ENCODE measurements at regions not wholly inside any gene's neighbourhood (a gene's known extent, or its start where the extent isn't known, plus 50 kb on each side); places are given as distances from the start of the nearest gene placed in this dataset.

DNA sequence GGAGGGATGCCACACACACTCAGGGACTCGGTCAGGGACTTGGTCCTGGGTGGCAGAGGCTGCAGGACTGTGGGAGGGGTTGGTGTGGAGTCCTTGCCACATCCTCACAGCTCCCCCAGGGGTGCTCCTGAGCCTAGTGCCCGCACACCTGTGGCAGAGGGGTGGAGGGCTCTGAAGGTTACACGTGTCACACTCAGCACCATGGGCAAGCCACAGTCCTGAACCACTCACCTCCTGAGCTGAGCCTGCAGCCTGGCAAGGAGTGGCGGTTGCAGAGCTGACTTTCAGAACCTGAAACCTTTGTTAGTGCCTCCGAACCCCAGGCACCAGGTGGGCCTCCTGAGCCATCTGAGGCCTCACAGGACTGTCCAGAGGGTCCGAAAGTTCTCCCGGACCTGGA is 249.2 kb upstream of the C1orf174 start:
- Histone ChIP-seq H3K27ac (no peak overlapping the region), H3K4me1 (replicated peaks in 1 of 2) (peaks cover 12 to 17% of the 10 kb centered on the region in 2 donors), H3K4me3 (no peak overlapping the region)
- ATAC-seq (replicated peaks in 6 of 8), result no peak
- in situ Hi-C loops (cut with MboI; ENCODE audit: low pct_unique_long_range_greater_than_20kb in 2 of 9, low sequenced_read_pairs in 9 of 9, unreplicated experiment in 9 of 9), result no loop called here
- 0 to 85% (median 52%) methylated on average over 1 to 6 of the region's 7 CpGs; no CpG with 5 or more reads in 4 of the 10 experiments for WGBS, 10 experiments

DNA sequence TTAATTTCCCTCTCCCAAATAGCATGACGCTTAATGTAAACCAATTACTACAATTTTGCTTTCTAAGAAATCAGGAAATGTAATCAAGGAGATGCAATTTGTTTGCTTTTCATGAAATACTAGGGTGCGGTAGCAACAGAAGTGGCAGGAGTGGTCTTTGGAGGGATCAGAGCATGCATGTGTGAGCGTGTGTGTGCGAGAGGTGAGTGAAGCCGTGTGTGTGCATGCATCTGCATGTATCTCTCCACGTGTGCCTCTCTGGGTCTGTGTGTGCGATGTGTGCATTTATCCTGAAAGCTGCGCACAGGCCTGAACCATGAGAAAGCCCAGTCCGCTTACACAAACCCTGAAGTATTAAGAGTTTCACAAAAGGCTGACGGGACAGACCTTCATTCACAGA is 249.8 kb upstream of the C1orf174 start:
- 20 to 100% (median 70%) methylated on average over 1 to 10 of the region's 10 CpGs; no CpG with 5 or more reads in 1 of the 10 experiments for WGBS, 10 experiments
- Histone ChIP-seq H3K4me1 (replicated peaks in 1 of 2) (peaks cover 12 to 17% of the 10 kb centered on the region in 2 donors), H3K4me3 (no peak overlapping the region), H3K27ac (no peak overlapping the region)
- in situ Hi-C loops (cut with MboI; ENCODE audit: low pct_unique_long_range_greater_than_20kb in 2 of 9, low sequenced_read_pairs in 9 of 9, unreplicated experiment in 9 of 9), result no loop called here
- ATAC-seq (replicated peaks in 6 of 8), result peak in 4 of 8 experiments; percentile 20 to 41 (median 32)

DNA sequence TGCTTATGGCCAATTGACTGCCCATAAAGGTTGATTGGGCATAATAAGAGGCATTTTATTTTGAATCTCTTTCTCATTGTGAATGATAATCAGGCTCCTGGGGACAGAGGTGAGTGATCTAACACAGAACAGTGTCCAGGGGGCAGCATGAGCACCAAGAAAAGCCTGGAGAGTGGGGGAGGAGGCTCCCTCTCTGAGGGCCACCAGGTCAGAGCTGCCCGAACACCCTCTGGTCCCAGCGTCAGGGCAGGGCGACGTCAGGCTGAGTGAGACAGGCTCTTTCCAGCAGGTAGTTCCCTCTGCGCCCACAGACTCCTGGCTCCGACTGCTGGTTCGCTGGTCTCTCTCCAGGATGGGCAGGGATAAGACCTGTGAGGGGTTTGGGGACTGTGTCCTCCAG is 250.2 kb upstream of the C1orf174 start:
- in situ Hi-C loops (cut with MboI; ENCODE audit: low pct_unique_long_range_greater_than_20kb in 2 of 9, low sequenced_read_pairs in 9 of 9, unreplicated experiment in 9 of 9), result no loop called here
- peak in 4 of 8 experiments; percentile 67 to 93 (median 82) for ATAC-seq (replicated peaks in 6 of 8)
- Histone ChIP-seq H3K4me3 (no peak overlapping the region), H3K27ac (no peak overlapping the region), H3K4me1 (replicated peaks in 1 of 2) (peaks cover 12 to 17% of the 10 kb centered on the region in 2 donors)
- WGBS, 10 experiments, result 31 to 60% methylated on average over 1 to 5 of the region's 7 CpGs; no CpG with 5 or more reads in 8 of the 10 experiments

DNA sequence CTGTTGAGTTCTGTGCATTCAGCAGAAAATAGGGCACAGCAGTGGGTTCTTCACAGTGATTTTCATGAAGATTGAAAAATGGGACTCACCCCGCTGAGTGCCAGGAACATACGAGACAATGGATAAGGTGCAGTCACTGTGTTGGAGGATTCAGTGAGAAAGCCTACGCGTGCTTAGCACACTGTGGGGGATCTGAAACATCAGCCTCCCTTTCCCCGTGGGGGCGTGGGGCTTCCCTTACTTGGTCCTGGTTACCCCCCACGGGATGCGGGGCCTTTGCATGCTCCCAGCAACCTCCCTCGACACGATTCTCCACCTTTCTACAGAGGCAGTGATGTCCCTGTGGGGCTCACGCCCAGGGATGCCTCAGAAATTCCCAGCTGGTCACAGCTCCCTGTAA is 252.2 kb upstream of the C1orf174 start:
- 10 to 82% (median 64%) methylated on average over 2 to 9 of the region's 11 CpGs; no CpG with 5 or more reads in 4 of the 10 experiments for WGBS, 10 experiments
- ATAC-seq (replicated peaks in 6 of 8), result no peak
- H3K27ac ChIP-seq, result no peak overlapping the region
- no peak overlapping the region for H3K4me3 ChIP-seq
- in situ Hi-C loops (cut with MboI; ENCODE audit: low pct_unique_long_range_greater_than_20kb in 2 of 9, low sequenced_read_pairs in 9 of 9, unreplicated experiment in 9 of 9), result no loop called here
- peaks cover 11 to 16% of the 10 kb centered on the region in 2 donors for H3K4me1 ChIP-seq (replicated peaks in 1 of 2)

DNA sequence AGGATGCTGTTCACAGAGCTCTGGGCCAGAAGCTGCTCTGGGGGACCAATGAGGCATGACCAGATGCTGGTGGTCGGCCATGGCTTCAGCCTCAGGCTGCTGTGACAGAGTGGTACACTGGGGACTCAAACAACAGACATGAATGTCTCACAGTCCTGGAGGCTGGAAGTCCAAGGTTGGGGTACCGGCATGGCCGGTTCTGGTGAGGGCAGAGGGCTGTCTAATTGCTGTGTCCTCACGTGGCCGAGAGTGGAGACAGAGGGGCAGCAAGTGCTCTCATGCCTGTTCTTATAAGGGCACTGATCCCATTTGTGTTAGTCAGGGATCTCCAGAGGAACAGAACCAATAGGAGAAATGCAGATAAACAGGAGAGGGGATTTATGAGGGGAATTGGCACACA is 253.5 kb upstream of the C1orf174 start:
- WGBS, 10 experiments, result 15 to 87% (median 78%) methylated on average over 2 to 4 of the region's 5 CpGs; no CpG with 5 or more reads in 5 of the 10 experiments
- in situ Hi-C loops (cut with MboI; ENCODE audit: low pct_unique_long_range_greater_than_20kb in 2 of 9, low sequenced_read_pairs in 9 of 9, unreplicated experiment in 9 of 9), result no loop called here

DNA sequence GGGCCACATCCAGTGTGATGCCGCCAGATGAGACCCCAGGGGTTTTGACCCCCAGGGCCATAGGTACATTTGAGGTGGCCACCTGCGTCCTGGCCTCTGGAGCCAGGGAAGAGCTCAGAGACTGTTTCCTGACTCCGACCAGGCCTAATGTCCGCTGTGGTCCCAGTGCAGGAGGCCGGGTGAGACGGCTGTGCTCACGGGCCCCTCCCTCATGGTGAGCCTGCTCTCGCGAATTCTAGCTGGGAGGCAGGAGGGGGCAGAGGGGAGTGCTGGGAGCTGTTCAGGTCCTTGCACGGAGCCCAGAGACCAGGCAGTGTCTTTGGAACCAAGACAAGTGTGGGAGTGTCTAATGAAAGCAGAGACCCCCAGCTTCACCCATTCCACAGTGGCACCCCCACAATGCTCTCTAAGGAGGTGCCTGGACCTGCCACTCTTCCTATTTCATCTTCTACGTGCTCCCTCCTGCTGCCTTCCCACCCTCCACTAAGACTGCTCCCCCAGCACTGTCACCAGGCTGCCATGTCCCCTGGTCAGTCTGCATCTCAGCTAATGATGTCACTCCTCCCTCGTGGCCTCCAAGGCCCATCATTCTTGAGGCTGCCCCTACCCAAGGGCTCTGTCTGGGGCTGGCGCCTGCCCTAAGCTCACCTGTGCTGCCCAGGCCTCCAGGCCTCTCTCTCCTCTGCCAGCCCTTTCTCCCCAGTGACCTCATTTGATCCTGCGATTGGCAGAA is 256.3 kb upstream of the C1orf174 start:
- peak in 3 of 8 experiments; percentile 20 to 58 (median 29) for ATAC-seq (replicated peaks in 6 of 8)
- WGBS, 10 experiments, result 8 to 71% (median 57%) methylated on average over 3 to 8 of the region's 14 CpGs; no CpG with 5 or more reads in 4 of the 10 experiments
- in situ Hi-C loops (cut with MboI; ENCODE audit: low pct_unique_long_range_greater_than_20kb in 2 of 9, low sequenced_read_pairs in 9 of 9, unreplicated experiment in 9 of 9), result no loop called here
- no peak overlapping the region for H3K4me3 ChIP-seq
- H3K27ac ChIP-seq, result no peak overlapping the region
- H3K4me1 ChIP-seq (replicated peaks in 1 of 2), result no peaks in the 10 kb centered on the region

More for the DNA sequence above, 253.5 kb upstream of the C1orf174 start:
- H3K27ac ChIP-seq, result no peak overlapping the region
- no peak for ATAC-seq (replicated peaks in 6 of 8)
- H3K4me1 ChIP-seq (replicated peaks in 1 of 2), result peaks cover 4 to 11% of the 10 kb centered on the region in 2 donors
- no peak overlapping the region for H3K4me3 ChIP-seq

DNA sequence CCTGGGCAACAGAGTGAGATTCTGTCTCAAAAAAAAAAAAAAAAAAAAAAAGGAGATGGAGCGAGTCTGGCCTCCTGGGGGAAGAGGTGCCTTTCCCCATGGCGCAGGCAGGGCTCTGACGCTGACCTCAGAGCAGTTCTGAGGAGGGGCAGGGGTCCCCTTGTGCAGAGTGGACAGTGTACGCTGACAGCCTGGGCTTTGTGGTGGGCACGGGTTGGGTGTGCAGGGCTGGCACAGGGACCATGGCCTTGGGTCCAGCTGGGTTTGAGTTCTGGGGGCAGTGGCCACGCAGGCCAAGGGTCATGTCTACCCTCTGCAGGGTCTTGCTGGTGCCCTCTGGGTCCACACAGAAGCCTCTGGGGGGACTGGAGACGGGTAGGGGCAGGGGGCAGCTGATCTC is 260.1 kb upstream of the C1orf174 start:
- 40 to 93% (median 73%) methylated on average over 1 to 5 of the region's 7 CpGs; no CpG with 5 or more reads in 3 of the 10 experiments for WGBS, 10 experiments
- no peak for ATAC-seq (replicated peaks in 6 of 8)
- Histone ChIP-seq H3K4me1 (replicated peaks in 1 of 2) (peaks cover 0 to 10% of the 10 kb centered on the region in 2 donors), H3K27ac (no peak overlapping the region), H3K4me3 (no peak overlapping the region)
- in situ Hi-C loops (cut with MboI; ENCODE audit: low pct_unique_long_range_greater_than_20kb in 2 of 9, low sequenced_read_pairs in 9 of 9, unreplicated experiment in 9 of 9), result no loop called here

DNA sequence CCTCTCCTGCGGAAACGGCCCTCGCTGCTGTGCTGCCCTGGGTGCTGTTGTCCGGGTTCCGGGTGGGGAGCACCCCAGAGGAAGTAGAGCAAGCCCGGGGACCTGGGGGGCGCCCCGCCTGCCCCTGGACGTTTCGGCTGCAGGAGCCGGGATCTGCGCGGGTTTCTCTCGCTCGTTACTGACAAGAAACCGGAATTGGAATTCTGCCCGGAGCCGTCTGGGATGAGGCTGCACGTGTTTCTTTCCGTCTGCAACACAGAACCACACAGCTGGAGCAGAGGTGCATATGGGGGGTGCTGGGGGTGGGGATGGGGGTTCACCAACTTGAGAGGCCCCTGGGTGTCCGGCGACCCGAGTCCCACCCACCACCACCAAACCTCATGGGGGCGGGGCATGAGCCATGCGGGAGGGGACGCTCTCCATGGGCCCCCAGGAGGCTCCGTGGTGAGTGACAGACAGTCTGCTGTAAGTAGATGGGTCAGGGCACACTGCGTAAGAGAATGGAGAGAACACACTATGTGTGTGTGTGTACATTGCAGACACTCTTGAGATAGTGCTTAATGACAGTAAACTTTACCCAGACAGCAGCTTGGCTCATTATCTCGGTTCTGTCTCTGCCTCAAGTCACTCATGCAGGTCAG is 261.4 kb upstream of the C1orf174 start:
- no peak overlapping the region for H3K4me3 ChIP-seq
- H3K4me1 ChIP-seq (replicated peaks in 1 of 2), result peaks cover 2 to 16% of the 10 kb centered on the region in 2 donors
- 0 to 90% (median 75%) methylated on average over 1 to 10 of the region's 29 CpGs; no CpG with 5 or more reads in 4 of the 10 experiments for whole genome bisulfite sequencing, 10 experiments
- in situ Hi-C loops (cut with MboI; ENCODE audit: low pct_unique_long_range_greater_than_20kb in 2 of 9, low sequenced_read_pairs in 9 of 9, unreplicated experiment in 9 of 9), result no loop called here
- H3K27ac ChIP-seq, result no peak overlapping the region
- no peak for ATAC-seq (replicated peaks in 6 of 8)

DNA sequence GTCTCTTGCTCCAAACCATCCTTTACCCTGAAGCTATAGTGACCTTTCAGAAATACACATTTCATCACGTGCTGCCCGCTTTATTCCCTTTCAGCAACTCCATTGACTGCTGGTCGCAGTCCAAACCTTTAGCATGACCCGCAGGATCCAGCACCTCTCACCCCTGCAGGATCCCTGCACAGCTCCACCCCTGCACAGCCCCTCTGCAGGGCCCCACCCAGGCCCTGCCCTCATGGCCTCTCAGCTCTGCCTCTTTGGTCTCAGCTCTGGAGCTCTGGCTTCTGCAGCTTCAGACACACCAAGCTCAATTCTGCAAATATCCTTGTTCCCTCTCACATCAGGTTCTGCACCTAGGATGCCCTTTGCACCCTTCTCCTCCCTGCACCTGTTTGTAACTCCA is 264.9 kb upstream of the C1orf174 start:
- ATAC-seq (replicated peaks in 6 of 8), result peak in 3 of 8 experiments; percentile 23 to 62 (median 53)
- Histone ChIP-seq H3K27ac (no peak overlapping the region), H3K4me1 (replicated peaks in 1 of 2) (peaks cover 7 to 26% of the 10 kb centered on the region in 2 donors), H3K4me3 (no peak overlapping the region)
- in situ Hi-C loops (cut with MboI; ENCODE audit: low pct_unique_long_range_greater_than_20kb in 2 of 9, low sequenced_read_pairs in 9 of 9, unreplicated experiment in 9 of 9), result no loop called here
- WGBS, 10 experiments, result 10 to 85% (median 65%) methylated on average over 1 to 3 of the region's 4 CpGs; no CpG with 5 or more reads in 4 of the 10 experiments

DNA sequence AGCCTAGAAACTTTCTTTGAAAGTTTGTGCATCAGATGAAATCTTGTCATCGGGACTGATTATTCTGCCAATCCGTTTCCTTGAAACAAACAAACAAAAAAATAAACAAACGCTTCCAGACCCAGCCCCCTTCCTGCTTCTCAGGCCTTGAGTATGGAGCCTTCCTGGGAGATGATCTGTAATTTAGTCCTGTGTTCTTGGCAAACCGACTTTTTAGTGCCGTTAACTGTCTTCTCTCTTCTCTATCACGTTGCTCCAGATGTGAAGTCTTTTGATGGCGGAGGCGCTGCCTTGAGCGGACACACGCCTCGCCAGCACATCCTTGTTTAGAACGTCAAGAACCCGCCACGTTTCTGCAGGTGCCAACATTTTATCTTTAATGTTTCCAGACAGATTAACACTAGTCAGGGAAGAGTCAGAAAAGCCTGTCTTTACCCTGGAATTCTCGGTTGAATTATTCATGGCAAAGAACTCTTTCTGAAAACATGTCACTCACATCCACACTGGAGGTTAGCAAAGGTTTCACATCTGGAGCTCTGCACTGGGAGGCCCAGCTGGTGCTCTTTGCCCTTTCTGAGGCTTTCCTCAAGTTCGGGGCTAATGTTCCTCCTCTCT is 265.7 kb upstream of the C1orf174 start:
- Histone ChIP-seq H3K4me3 (no peak overlapping the region), H3K4me1 (replicated peaks in 1 of 2) (peaks cover 7 to 28% of the 10 kb centered on the region in 2 donors), H3K27ac (no peak overlapping the region)
- in situ Hi-C loops (cut with MboI; ENCODE audit: low pct_unique_long_range_greater_than_20kb in 2 of 9, low sequenced_read_pairs in 9 of 9, unreplicated experiment in 9 of 9), result no loop called here
- ATAC-seq (replicated peaks in 6 of 8), result no peak
- 1 to 92% (median 48%) methylated on average over 3 to 13 of the region's 16 CpGs; no CpG with 5 or more reads in 1 of the 10 experiments for WGBS, 10 experiments

DNA sequence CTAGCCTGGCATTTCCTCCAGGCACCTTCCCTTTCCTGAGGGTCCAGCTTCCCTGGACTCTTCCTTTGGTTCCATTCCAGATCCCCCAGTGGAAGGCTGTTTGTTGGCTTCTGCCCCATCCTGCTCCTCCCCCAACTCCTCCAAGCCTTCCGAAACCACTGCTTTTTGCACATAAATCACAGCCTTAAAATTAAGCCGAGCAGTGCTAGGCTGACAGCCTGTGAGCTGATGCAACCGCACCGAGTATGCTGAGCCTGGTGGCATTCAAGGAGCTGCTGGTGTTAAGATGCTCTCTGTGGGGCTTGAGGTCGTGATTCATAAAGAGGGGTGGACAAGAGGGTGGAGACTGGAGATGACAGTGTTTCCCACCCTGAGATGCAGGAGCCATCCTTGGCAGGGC is 266.6 kb upstream of the C1orf174 start:
- H3K4me3 ChIP-seq, result no peak overlapping the region
- H3K4me1 ChIP-seq (replicated peaks in 1 of 2), result peaks cover 7 to 28% of the 10 kb centered on the region in 2 donors
- in situ Hi-C loops (cut with MboI; ENCODE audit: low pct_unique_long_range_greater_than_20kb in 2 of 9, low sequenced_read_pairs in 9 of 9, unreplicated experiment in 9 of 9), result no loop called here
- 0 to 50% (median 23%) methylated on average over 1 to 5 of the region's 5 CpGs; no CpG with 5 or more reads in 3 of the 10 experiments for WGBS, 10 experiments
- ATAC-seq (replicated peaks in 6 of 8), result peak in 4 of 8 experiments; percentile 81 to 93 (median 85)
- H3K27ac ChIP-seq, result peak overlapping the region in 1 of 2 donors; percentile 20

DNA sequence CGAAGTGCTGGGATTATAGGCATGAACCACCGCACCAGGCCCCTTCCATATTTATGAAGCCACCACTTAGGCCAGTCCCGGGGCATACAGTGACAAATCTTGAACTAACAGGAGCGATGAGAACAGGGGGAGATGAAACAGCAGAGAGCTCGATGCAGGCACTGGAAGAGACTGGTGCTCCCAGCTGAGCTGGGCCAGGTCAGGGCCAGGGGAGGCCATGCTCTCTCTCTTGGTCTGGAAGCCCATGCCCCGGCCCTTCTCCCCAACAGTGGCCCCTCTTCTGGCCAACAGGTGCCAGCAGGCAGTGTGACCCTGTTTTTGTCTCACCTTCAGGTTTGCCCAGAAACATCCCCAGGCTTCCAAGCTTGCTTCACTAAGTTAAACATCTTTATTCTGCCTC is 269.9 kb upstream of the C1orf174 start:
- Histone ChIP-seq H3K4me1 (replicated peaks in 1 of 2) (peaks cover 7 to 19% of the 10 kb centered on the region in 2 donors), H3K27ac (no peak overlapping the region), H3K4me3 (no peak overlapping the region)
- 0 to 73% (median 49%) methylated on average over 1 to 5 of the region's 6 CpGs; no CpG with 5 or more reads in 4 of the 10 experiments for WGBS, 10 experiments
- in situ Hi-C loops (cut with MboI; ENCODE audit: low pct_unique_long_range_greater_than_20kb in 2 of 9, low sequenced_read_pairs in 9 of 9, unreplicated experiment in 9 of 9), result no loop called here
- no peak for ATAC-seq (replicated peaks in 6 of 8)

All from motor neuron (in vitro differentiated cells).